Panc1 (cell line): ENCODE measurements at regions not wholly inside any gene's neighbourhood (a gene's known extent, or its start where the extent isn't known, plus 50 kb on each side); places are given as distances from the start of the nearest gene placed in this dataset.

ENCODE experiments used
- ATAC-seq: fragments of 200-7000 bp; cut with Tn5 transposase; 2 replicates; pipeline ENCODE4 v1.9.1; 2020; ENCODE audit warnings: mild to moderate bottlenecking, moderate library complexity
- BruUV-seq: library from RNA; stranded (reverse); fragments of 400-500 nt; replicated peaks from 2 replicates; lab custom pipeline; 2021; lab: Mats Ljungman, UMichigan
- CTCF ChIA-PET: fragments of 300-600 bp; sonication (Branson Sonifier 250); formaldehyde crosslinking; loops from one replicate; lab custom pipeline; 2022; ENCODE audit warnings: antibody characterized with exemption; lab: Charles Lee
- POLR2A ChIA-PET: fragments of 300-600 bp; sonication (Branson Sonifier 250); formaldehyde crosslinking; loops from one replicate; lab custom pipeline; 2022; ENCODE audit warnings: antibody characterized with exemption; lab: Charles Lee
- DNase-seq: peaks from one replicate; pipeline ENCODE4 v3.0.0-alpha.2; 2010; ENCODE audit warnings: low read depth, low spot score
- H3K27ac ChIP-seq: 2 replicates; pipeline ENCODE4 v1.5.1; 2011; ENCODE audit warnings: mild to moderate bottlenecking, low read length, inconsistent platforms
- H3K27me3 ChIP-seq: fragments of 200-500 bp; sonication (Bioruptor generic); 2 replicates; pipeline ENCODE4 v1.6.0; 2014; ENCODE audit warnings: low read length, inconsistent platforms; ENCODE audit not compliant: control insufficient read depth, insufficient read depth
- H3K36me3 ChIP-seq: fragments of 200-500 bp; sonication (Bioruptor generic); 2 replicates; pipeline ENCODE4 v1.5.1; 2014; ENCODE audit warnings: inconsistent platforms, mild to moderate bottlenecking, low read length, moderate library complexity; ENCODE audit not compliant: control insufficient read depth, insufficient read depth
- H3K4me1 ChIP-seq: 2 replicates; pipeline ENCODE4 v1.5.1; 2011; ENCODE audit warnings: inconsistent platforms, mild to moderate bottlenecking, low read length, moderate library complexity; ENCODE audit not compliant: control insufficient read depth, insufficient read depth
- H3K4me3 ChIP-seq, 2 experiments: 2 replicates each; pipeline ENCODE4 v1.5.1; 2011 to 2012; ENCODE audit warnings: low read depth in 2 of 2, low read length in 2 of 2, mild to moderate bottlenecking in 2 of 2, inconsistent platforms in 1 of 2, moderate library complexity in 1 of 2
- H3K9me3 ChIP-seq: fragments of 200-500 bp; sonication (Bioruptor generic); 2 replicates; pipeline ENCODE4 v1.5.1; 2014; ENCODE audit warnings: low read depth, mild to moderate bottlenecking, inconsistent platforms, low read length, moderate library complexity; ENCODE audit not compliant: control insufficient read depth, insufficient read depth
- CTCF ChIP-seq: fragments of 450-650 bp; IDR thresholded peaks from 2 replicates; pipeline ENCODE4 v1.5.1; 2017; ENCODE audit warnings: mild to moderate bottlenecking
- POLR2AphosphoS5 ChIP-seq: IDR thresholded peaks from 2 replicates; pipeline ENCODE4 v1.6.1; 2012; ENCODE audit warnings: mild to moderate bottlenecking, low read depth, low read length, moderate library complexity
- REST ChIP-seq, 2 experiments: IDR thresholded peaks; 2 replicates each; pipeline ENCODE4 v1.6.1; 2011 to 2012; ENCODE audit warnings: low read depth in 2 of 2, control low read depth in 1 of 2, low read length in 1 of 2, mild to moderate bottlenecking in 1 of 2, moderate library complexity in 1 of 2; ENCODE audit not compliant: insufficient read depth in 1 of 2
- SIN3A ChIP-seq: IDR thresholded peaks from 2 replicates; pipeline ENCODE4 v1.6.1; 2012; ENCODE audit warnings: low read depth, mild to moderate bottlenecking, low read length, moderate library complexity, borderline replicate concordance; ENCODE audit not compliant: insufficient read depth
- TCF7L2 ChIP-seq: IDR thresholded peaks from 2 replicates; pipeline ENCODE4 v1.6.1; 2011; ENCODE audit warnings: mild to moderate bottlenecking, low read depth, low read length, inconsistent platforms
- in situ Hi-C: cut with HindIII; loops from 2 replicates; pipeline ENCODE4 v1.10.0; 2016; ENCODE audit warnings: low sequenced_read_pairs, low pct_unique_long_range_greater_than_20kb
- intact Hi-C: fragments of 100-400 bp; cut with micrococcal nuclease; formaldehyde crosslinking; loops from one replicate; pipeline ENCODE4 v1.10.0; 2022; ENCODE audit not compliant: unreplicated experiment

DNA sequence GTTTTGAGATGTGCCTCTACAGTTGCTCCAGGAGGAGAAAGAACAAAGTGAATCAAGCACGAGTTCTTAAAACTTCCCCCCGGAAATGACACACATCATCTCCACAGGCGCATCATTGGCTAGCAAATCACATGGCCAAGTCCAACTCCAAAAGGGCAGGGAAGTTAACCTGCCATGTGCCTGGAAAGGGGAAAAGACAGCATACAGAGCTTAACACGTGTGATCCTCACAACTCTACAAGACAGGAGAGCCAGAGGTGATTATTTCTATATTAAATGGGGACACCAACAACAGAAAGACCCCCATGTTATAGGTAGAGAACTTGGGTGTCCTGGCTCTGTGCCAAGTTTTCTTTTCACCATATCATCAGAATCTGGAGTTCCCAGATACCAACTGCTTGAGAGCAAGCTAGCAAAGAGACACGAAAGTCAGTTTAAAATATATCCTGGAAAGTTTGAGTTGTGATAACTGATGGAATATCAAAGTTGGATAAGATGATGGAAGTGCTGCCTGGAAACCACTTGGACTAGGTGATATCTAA lies 871.1 kb downstream of the UQCRFS1 start:
- BruUV-seq: no TSS peak
- no peaks in the 10 kb centered on the region for H3K4me1 ChIP-seq
- TF ChIP-seq TCF7L2: no peak

DNA sequence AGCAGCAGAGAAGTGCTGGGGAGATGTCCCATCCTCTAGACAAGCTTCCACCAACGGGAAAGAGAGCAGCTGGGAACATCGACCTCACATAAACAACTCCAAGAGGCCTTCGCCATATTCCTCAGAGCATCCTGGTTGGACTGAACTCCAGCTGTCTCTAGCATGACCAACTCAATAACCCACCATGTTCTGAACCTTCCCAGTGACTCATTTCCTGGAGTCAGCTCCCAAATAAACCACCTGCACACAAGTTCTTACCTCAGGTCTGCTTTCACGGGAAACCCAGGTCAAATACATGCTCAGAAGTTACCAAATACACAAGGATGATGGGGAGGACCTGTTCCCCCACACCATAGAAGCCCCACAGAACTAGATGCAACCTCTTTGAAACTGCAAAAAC lies 878.5 kb downstream of the UQCRFS1 start:
- TF ChIP-seq CTCF (no peak), REST (IDR thresholded peaks at IDR 0.05; ENCODE audit: insufficient read depth in 1 of 2, low read depth in 2 of 2, low read length in 1 of 2) (no peak), TCF7L2 (no peak), POLR2AphosphoS5 (no peak), SIN3A (no peak)
- ATAC-seq: no peak
- POLR2A ChIA-PET: no interaction called here
- no peaks in the 10 kb centered on the region for H3K27me3 ChIP-seq
- in situ Hi-C loops: no loop called here
- BruUV-seq: no TSS peak
- DNase-seq: no peak
- no peaks in the 10 kb centered on the region for H3K4me1 ChIP-seq
- intact Hi-C loops: no loop called here
- CTCF ChIA-PET: no interaction called here
- H3K4me3 ChIP-seq: no peak overlapping the region
- no peaks in the 10 kb centered on the region for H3K36me3 ChIP-seq
- no peak overlapping the region for H3K27ac ChIP-seq
- H3K9me3 ChIP-seq: no peaks in the 10 kb centered on the region

More for the DNA sequence above, 871.1 kb downstream of the UQCRFS1 start:
- no peak for ATAC-seq
- intact Hi-C loops: no loop called here
- DNase-seq: no peak
- CTCF ChIA-PET: no interaction called here
- POLR2A ChIA-PET: no interaction called here
- H3K27ac ChIP-seq: no peak overlapping the region
- H3K36me3 ChIP-seq: no peaks in the 10 kb centered on the region
- in situ Hi-C loops: no loop called here
- H3K27me3 ChIP-seq: peaks cover 2% of the 10 kb centered on the region; the same call in 1 of the 2 replicates
- no peak overlapping the region for H3K4me3 ChIP-seq
- no peaks in the 10 kb centered on the region for H3K9me3 ChIP-seq

- ATAC-seq (no peak), DNase-seq (no peak)
- ChIA-PET POLR2A (no interaction called here), CTCF (no interaction called here)
- H3K27ac ChIP-seq: no peak overlapping the region
- no peak overlapping the region for H3K4me3 ChIP-seq
- TF ChIP-seq POLR2AphosphoS5 (no peak), SIN3A (no peak), CTCF (no peak), TCF7L2 (no peak)
- no peaks in the 10 kb centered on the region for H3K36me3 ChIP-seq
- no peaks in the 10 kb centered on the region for H3K9me3 ChIP-seq
- no TSS peak for BruUV-seq
- no peaks in the 10 kb centered on the region for H3K4me1 ChIP-seq
- intact Hi-C loops: no loop called here
- H3K27me3 ChIP-seq: no peaks in the 10 kb centered on the region
- in situ Hi-C loops: no loop called here
Observed at GRCh38 chr19:28333909-28334308, 879.0 kb downstream of the UQCRFS1 start.
